Uterus (tissue), 3 donors: ENCODE measurements at regions not wholly inside any gene's neighbourhood (a gene's known extent, or its start where the extent isn't known, plus 50 kb on each side); places are given as distances from the start of the nearest gene placed in this dataset.

Experiments used
- DNase-seq, 2 donors: peaks; one replicate each; pipeline ENCODE4 v3.0.0-alpha.2; 2019 to 2020
- H3K27ac ChIP-seq, 2 donors: fragments of 200-600 bp; sonication (generic); 1 replicate in 1 of 2; 2 replicates in 1 of 2; pipeline ENCODE4 v1.5.1; 2016 to 2018
- H3K27me3 ChIP-seq, 2 donors: fragments of 200-600 bp; sonication (generic); one replicate each; pipeline ENCODE4 v1.5.1; 2018 to 2019; ENCODE audit warnings: control low read depth in 1 of 2
- H3K36me3 ChIP-seq, 2 donors: fragments of 200-600 bp; sonication (generic); one replicate each; pipeline ENCODE4 v1.5.1; 2019; ENCODE audit warnings: control low read depth in 1 of 2
- H3K4me1 ChIP-seq, 2 donors: fragments of 200-600 bp; sonication (generic); one replicate each; pipeline ENCODE4 v1.5.1; 2018 to 2019; ENCODE audit warnings: control low read depth in 1 of 2
- H3K4me3 ChIP-seq, 2 donors: fragments of 200-600 bp; sonication (generic); 1 replicate in 1 of 2; 2 replicates in 1 of 2; pipeline ENCODE4 v1.5.1; 2018 to 2019; ENCODE audit warnings: mild to moderate bottlenecking in 1 of 2
- H3K9me3 ChIP-seq, 2 donors: fragments of 200-600 bp; sonication (generic); one replicate each; pipeline ENCODE4 v1.5.1; 2019; ENCODE audit warnings: control low read depth in 1 of 2
- POLR2A ChIP-seq, 2 donors: fragments of 450-650 bp; IDR thresholded peaks; one replicate each; pipeline ENCODE4 v1.6.1; 2016; ENCODE audit warnings: antibody characterized with exemption in 2 of 2, mild to moderate bottlenecking in 1 of 2, moderate library complexity in 1 of 2
- intact Hi-C: fragments of 100-400 bp; cut with DNase I; formaldehyde crosslinking; loops from one replicate; pipeline ENCODE4 v1.15.1; 2023; ENCODE audit warnings: low total_unique reads
- TF ChIP-seq, protein P1 (sequence below), 4 experiments: fragments of 200-600 bp in 2 of 4; fragments of 450-650 bp in 2 of 4; sonication (generic) in 2 of 4; IDR thresholded peaks; one replicate each; pipeline ENCODE4 v1.5.1; 2016 to 2019; ENCODE audit warnings: antibody characterized with exemption in 4 of 4, mild to moderate bottlenecking in 2 of 4, moderate library complexity in 1 of 4
- donor health status: DM: yes; HTN: yes; CAD: no.

DNA sequence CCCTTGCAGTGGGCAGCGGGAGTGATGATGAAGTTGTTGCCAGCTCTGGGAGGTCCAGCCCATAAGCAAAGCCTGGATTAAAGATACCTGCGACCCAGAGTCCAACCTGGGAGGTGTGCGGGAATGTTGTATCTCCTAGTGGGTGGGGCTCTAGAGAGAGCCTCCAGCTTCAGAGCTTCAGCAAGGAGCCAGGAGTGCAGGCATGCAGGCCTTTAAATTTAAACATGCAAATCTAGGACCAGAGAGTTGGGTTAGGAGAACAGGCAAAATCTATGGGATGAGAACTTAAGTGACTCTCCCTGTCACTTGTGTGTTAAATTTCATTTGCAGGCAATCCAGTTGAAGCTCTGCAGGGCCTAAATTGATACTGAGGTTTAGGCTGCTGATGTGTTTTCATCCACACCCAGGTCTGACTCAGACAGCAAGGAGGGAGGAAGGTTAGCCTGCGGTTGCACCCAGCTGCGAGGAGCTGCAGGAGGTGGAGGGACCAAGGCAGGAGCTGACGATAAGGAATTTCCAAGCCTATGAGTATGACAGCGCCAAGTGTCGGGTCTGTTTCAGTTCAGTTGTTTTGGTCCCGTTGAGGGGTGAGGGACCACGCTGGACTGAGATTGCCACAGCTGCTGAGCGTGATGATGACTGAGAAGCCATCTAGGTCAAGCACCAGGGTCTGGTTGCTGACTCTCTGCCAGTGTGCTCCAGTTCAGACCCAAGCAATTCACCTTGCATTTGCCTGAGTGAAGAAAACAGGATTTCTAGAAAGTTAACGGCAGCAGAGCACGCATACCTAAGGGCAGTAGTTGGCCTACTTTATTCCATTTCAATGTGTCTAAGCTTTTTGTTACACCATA, 243.0 kb downstream of the ICE1 start:
- intact Hi-C loops: no loop called here
- DNase-seq: no peak
- no peaks in the 10 kb centered on the region for H3K36me3 ChIP-seq
- no peaks in the 10 kb centered on the region for H3K9me3 ChIP-seq
- no peaks in the 10 kb centered on the region for H3K4me1 ChIP-seq
- no peak overlapping the region for H3K4me3 ChIP-seq
- TF ChIP-seq, protein P1, sequence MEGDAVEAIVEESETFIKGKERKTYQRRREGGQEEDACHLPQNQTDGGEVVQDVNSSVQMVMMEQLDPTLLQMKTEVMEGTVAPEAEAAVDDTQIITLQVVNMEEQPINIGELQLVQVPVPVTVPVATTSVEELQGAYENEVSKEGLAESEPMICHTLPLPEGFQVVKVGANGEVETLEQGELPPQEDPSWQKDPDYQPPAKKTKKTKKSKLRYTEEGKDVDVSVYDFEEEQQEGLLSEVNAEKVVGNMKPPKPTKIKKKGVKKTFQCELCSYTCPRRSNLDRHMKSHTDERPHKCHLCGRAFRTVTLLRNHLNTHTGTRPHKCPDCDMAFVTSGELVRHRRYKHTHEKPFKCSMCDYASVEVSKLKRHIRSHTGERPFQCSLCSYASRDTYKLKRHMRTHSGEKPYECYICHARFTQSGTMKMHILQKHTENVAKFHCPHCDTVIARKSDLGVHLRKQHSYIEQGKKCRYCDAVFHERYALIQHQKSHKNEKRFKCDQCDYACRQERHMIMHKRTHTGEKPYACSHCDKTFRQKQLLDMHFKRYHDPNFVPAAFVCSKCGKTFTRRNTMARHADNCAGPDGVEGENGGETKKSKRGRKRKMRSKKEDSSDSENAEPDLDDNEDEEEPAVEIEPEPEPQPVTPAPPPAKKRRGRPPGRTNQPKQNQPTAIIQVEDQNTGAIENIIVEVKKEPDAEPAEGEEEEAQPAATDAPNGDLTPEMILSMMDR (IDR thresholded peaks at IDR 0.05): no peak
- TF ChIP-seq POLR2A (IDR thresholded peaks at IDR 0.05): no peak
- no peaks in the 10 kb centered on the region for H3K27me3 ChIP-seq
- H3K27ac ChIP-seq: no peak overlapping the region

DNA sequence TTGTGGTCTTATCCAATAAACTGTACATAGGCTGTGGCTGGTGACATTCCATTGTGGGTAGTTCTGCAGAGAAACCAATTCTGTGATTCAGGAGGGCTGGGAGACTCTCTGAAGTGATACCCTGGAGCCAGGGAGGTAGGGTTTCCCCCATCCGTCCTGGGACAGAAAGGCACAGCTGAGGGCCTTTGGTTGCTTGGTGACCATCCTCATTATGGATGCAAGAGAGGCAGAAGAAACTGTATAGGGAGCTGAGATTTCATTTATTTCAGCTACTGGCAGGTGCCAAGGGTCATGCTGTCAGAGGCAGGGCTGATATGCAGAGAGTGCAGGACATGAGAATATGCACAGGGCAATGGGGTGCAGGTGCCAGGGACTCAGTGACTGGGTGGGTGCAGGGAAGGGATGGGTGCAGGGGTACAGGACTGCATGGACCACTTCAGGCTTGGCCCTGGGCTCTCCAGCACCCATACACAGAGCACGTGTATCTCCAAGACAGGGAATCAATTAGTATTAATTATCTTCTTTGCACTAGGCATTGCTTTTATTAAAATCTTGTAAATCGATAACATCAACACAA, 236.5 kb downstream of the ICE1 start:
- DNase-seq: no peak
- Histone ChIP-seq H3K36me3 (no peaks in the 10 kb centered on the region), H3K9me3 (no peaks in the 10 kb centered on the region), H3K27me3 (no peaks in the 10 kb centered on the region), H3K4me3 (no peak overlapping the region), H3K27ac (no peak overlapping the region), H3K4me1 (no peaks in the 10 kb centered on the region)
- TF ChIP-seq POLR2A (IDR thresholded peaks at IDR 0.05): no peak
- TF ChIP-seq, protein P1 (IDR thresholded peaks at IDR 0.05): no peak
- intact Hi-C loops: no loop called here

DNA sequence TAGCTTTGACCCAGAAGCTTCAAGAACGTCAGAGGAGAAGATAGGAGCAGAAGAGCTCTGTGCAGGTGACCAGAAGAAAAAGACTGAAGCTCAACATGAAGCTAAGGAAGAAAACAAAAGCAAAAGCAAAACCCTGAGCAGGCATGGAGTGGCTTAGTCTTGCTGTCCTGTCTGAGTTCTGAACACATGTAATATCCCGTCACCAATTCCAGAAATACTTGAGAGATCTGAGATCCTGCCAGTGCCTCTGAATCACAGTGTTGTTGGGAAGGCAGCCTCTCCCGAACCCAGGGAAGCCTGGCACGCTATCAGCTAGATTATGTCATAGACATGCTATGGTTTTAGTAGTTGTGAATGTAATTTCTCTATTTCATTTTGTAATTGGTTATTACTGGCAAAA, 235.7 kb downstream of the ICE1 start:
- DNase-seq: peak; percentile 35 to 46
- Histone ChIP-seq H3K4me3 (no peak overlapping the region), H3K4me1 (no peaks in the 10 kb centered on the region), H3K9me3 (no peaks in the 10 kb centered on the region), H3K27ac (no peak overlapping the region), H3K27me3 (no peaks in the 10 kb centered on the region), H3K36me3 (no peaks in the 10 kb centered on the region)
- TF ChIP-seq, protein P1 (IDR thresholded peaks at IDR 0.05): no peak
- no peak for TF ChIP-seq POLR2A (IDR thresholded peaks at IDR 0.05)
- intact Hi-C loops: no loop called here

- H3K4me3 ChIP-seq: no peak overlapping the region
- no peaks in the 10 kb centered on the region for H3K36me3 ChIP-seq
- no peak for DNase-seq
- intact Hi-C loops: no loop called here
- H3K9me3 ChIP-seq: no peaks in the 10 kb centered on the region
- no peak overlapping the region for H3K27ac ChIP-seq
- TF ChIP-seq, protein P1 (IDR thresholded peaks at IDR 0.05): no peak
- TF ChIP-seq POLR2A (IDR thresholded peaks at IDR 0.05): no peak
- no peaks in the 10 kb centered on the region for H3K27me3 ChIP-seq
- no peaks in the 10 kb centered on the region for H3K4me1 ChIP-seq
Measured at GRCh38 chr5:5652181-5652580, 229.7 kb downstream of the ICE1 start.

GRCh38 chr5:5650949-5651348, 228.5 kb downstream of the ICE1 start:
- intact Hi-C loops: no loop called here
- TF ChIP-seq, protein P1 (IDR thresholded peaks at IDR 0.05): no peak
- TF ChIP-seq POLR2A (IDR thresholded peaks at IDR 0.05): no peak

More at GRCh38 chr5:5650949-5651348, 228.5 kb downstream of the ICE1 start:
- Histone ChIP-seq H3K27me3 (no peaks in the 10 kb centered on the region), H3K27ac (no peak overlapping the region), H3K4me3 (no peak overlapping the region), H3K4me1 (no peaks in the 10 kb centered on the region), H3K36me3 (no peaks in the 10 kb centered on the region), H3K9me3 (no peaks in the 10 kb centered on the region)
- no peak for DNase-seq
